ENCODE measurements at regions not wholly inside any gene's neighbourhood (a gene's known extent, or its start where the extent isn't known, plus 50 kb on each side); places are given as distances from the start of the nearest gene placed in this dataset.

DNA sequence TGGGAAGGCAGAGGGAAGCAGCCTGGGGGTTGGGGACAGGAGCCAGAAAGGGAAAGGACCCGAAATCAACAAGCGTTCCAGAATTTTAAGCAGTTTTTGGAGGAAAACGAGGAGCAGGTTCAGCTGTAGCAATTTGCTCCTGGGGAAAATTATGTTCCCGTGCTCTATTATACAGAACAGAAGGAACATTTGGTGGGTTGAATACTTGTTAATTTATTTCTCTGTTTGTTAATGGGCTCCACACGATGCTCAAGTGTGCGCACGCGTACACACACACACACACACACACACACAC lies 149.2 kb upstream of the LINGO1 start:
- ChIA-PET CTCF (no interaction called here), POLR2A (ENCODE audit: low non-redundant PET) (no interaction called here)
- DNase-seq (ENCODE audit: low spot score) = no peak
- TF ChIP-seq, protein P1, sequence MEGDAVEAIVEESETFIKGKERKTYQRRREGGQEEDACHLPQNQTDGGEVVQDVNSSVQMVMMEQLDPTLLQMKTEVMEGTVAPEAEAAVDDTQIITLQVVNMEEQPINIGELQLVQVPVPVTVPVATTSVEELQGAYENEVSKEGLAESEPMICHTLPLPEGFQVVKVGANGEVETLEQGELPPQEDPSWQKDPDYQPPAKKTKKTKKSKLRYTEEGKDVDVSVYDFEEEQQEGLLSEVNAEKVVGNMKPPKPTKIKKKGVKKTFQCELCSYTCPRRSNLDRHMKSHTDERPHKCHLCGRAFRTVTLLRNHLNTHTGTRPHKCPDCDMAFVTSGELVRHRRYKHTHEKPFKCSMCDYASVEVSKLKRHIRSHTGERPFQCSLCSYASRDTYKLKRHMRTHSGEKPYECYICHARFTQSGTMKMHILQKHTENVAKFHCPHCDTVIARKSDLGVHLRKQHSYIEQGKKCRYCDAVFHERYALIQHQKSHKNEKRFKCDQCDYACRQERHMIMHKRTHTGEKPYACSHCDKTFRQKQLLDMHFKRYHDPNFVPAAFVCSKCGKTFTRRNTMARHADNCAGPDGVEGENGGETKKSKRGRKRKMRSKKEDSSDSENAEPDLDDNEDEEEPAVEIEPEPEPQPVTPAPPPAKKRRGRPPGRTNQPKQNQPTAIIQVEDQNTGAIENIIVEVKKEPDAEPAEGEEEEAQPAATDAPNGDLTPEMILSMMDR (conservative IDR thresholded peaks at IDR 0.05; ENCODE audit: low read depth) = no peak
- no peak overlapping the region for H3K27ac ChIP-seq

DNA sequence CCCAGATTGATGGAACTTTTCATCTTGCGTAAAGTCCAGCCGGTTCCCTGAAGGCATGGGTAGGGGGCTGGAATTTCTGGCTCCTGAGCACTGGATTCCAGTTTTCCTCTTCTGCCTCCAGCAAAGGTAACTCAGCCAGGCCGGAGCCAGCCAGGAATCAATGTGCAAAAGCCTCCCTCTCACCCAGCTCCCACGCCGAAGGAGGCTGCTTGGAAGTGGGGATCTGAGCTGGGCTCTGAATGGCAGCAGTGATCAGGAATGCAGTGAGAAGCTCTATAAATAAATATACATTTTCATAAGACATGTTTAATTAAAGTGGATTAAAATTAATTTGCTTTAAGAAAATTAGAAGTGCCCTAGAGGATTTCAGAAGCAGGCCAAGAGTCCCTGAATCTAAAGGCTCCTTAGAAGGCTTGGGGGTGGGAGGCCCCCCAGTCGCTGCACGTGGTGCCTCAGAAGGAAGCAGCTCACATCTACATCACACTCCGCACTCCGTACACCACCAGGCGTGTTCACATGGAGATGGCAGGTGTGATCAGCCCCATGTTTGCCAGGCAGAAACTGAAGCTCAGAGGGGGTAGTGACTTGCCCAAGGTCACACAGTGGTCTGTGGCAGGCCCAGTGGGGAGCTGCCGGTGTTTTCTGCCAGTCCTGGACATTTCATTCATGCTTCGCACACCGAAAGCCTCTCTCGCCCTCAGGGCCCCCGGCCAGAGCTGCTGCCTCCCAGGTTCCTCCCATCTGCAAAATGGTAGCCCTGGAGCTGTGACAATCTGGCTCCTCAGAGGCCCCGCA lies 148.6 kb upstream of the LINGO1 start:
- TF ChIP-seq, protein P1 (conservative IDR thresholded peaks at IDR 0.05; ENCODE audit: low read depth) = no peak
- POLR2A ChIA-PET (ENCODE audit: low non-redundant PET) = no interaction called here
- H3K27ac ChIP-seq = no peak overlapping the region
- CTCF ChIA-PET = no interaction called here
- DNase-seq (ENCODE audit: low spot score) = no peak

DNA sequence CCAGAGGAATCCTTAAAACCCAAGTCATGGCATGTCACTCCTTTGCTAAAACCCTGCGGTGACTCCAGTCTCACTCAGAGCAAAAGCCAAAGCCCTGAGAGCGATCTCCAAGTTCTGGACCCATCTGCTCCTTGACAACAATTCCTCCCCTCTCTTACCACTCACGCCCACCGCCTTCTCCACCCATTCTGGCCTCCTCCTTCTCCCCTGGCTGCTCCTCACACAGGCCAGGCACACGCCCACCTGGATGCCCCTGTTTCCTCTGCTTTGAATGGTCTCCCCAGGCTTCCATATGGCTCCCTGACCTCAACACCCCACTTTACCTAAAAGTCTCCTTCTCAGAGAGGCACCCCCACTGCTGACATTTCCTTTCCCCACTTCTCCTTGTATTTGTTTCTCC lies 146.1 kb upstream of the LINGO1 start:
- no peak overlapping the region for H3K27ac ChIP-seq
- POLR2A ChIA-PET (ENCODE audit: low non-redundant PET) = no interaction called here
- TF ChIP-seq, protein P1 (conservative IDR thresholded peaks at IDR 0.05; ENCODE audit: low read depth) = no peak
- CTCF ChIA-PET = no interaction called here
- no peak for DNase-seq (ENCODE audit: low spot score)

DNA sequence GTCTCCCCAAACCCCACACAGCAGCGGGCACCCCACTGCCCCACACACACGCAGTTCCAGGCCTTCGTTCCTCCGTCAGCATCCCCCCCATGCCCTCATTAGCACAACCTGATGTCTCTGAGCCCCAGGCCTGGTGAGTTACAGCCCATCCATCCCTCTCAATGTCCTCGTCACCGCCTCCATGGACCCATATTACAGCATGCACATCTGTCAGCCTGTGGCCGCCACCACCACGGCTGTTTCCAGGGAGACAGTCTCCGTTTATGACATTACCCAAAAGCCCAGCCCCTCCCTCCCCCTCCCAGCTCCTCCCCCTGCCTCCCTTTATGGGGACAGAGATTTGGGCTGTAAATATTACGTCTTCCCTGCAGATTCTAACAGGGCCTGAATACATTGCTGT lies 143.1 kb upstream of the LINGO1 start:
- ChIA-PET POLR2A (ENCODE audit: low non-redundant PET) (no interaction called here), CTCF (interaction anchor here (0.6 to 1.6 kb wide), 2 partner anchors 45 to 1008 kb away, joined by 4 to 5 read pairs; no protein-coding TSS in a partner anchor)
- TF ChIP-seq, protein P1 (conservative IDR thresholded peaks at IDR 0.05; ENCODE audit: low read depth) = no peak
- no peak for DNase-seq (ENCODE audit: low spot score)
- no peak overlapping the region for H3K27ac ChIP-seq

DNA sequence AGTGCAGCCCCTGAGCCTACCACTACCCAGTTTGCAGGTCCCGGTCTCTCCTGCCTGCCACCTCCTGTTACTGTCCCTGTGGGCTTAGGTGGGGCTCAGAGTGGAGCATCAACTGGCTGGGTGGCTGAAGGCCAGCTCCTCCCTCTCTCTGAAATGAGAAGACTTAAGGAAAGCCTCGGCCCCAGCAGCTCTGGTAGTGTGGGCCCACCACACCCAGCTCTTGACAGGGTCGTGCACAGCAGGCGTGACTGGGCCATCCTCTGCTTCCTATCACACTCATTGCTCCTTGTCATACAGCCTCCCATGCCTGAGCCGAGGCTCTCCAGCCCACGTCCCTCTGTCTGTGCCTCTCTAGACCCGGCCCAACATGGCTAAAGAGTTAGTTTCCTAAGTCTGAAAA lies 142.7 kb upstream of the LINGO1 start:
- DNase-seq (ENCODE audit: low spot score) = no peak
- ChIA-PET CTCF (interaction anchor here (0.6 to 1.6 kb wide), 2 partner anchors 45 to 1008 kb away, joined by 4 to 5 read pairs; no protein-coding TSS in a partner anchor), POLR2A (ENCODE audit: low non-redundant PET) (no interaction called here)
- TF ChIP-seq, protein P1 (conservative IDR thresholded peaks at IDR 0.05; ENCODE audit: low read depth) = no peak
- no peak overlapping the region for H3K27ac ChIP-seq

DNA sequence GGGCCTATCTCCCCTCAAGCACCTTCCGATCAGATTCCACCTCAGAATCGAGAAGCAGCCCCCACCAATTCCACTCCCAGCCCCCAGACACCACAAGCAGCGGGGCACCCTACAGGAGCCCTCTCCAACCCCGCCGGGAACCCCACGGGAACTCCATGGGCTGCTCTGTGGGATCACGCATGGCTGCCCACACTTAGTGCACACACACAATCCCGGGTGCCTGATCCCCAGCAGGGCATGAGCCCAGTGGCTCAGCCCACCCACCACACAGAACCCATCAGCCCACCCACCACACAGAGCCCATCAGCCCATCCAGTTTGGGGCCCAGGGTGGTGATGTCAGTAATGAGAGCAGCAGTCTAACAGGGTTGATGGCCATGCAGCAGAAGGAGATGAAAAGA lies 141.6 kb upstream of the LINGO1 start:
- POLR2A ChIA-PET (ENCODE audit: low non-redundant PET) = no interaction called here
- no peak overlapping the region for H3K27ac ChIP-seq
- no peak for DNase-seq (ENCODE audit: low spot score)
- CTCF ChIA-PET = no interaction called here
- TF ChIP-seq, protein P1 (conservative IDR thresholded peaks at IDR 0.05; ENCODE audit: low read depth) = no peak

Data from RWPE1 (cell line).